GM18870 (cell line): ENCODE measurements at regions not wholly inside any gene's neighbourhood (a gene's known extent, or its start where the extent isn't known, plus 50 kb on each side); places are given as distances from the start of the nearest gene placed in this dataset.

Experiments used
- ATAC-seq: cut with Tn5 transposase; IDR thresholded peaks from one replicate; pipeline ENCODE4 v1.9.1; 2021; ENCODE audit warnings: moderate library complexity; ENCODE audit not compliant: unreplicated experiment

DNA sequence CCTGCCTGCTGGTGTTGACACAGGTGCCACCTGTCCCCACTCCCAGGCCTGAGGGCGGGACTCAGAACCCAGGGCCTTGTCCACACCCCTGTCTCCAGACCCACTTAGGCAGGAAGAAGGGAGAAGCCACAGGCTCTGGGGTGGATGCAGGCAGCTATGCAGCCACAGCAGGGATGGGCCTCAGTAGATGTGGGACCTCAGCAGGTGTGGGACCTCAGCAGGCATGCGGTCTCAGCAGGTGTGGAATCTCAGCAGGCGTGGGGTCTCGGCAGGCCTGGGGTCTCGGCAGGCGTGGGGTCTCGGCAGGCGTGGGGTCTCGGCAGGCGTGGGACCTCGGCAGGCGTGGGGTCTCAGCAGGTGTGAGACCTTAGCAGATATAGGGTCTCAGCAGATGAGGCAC is 118.0 kb upstream of the PITRM1 start:
- no peak for ATAC-seq

DNA sequence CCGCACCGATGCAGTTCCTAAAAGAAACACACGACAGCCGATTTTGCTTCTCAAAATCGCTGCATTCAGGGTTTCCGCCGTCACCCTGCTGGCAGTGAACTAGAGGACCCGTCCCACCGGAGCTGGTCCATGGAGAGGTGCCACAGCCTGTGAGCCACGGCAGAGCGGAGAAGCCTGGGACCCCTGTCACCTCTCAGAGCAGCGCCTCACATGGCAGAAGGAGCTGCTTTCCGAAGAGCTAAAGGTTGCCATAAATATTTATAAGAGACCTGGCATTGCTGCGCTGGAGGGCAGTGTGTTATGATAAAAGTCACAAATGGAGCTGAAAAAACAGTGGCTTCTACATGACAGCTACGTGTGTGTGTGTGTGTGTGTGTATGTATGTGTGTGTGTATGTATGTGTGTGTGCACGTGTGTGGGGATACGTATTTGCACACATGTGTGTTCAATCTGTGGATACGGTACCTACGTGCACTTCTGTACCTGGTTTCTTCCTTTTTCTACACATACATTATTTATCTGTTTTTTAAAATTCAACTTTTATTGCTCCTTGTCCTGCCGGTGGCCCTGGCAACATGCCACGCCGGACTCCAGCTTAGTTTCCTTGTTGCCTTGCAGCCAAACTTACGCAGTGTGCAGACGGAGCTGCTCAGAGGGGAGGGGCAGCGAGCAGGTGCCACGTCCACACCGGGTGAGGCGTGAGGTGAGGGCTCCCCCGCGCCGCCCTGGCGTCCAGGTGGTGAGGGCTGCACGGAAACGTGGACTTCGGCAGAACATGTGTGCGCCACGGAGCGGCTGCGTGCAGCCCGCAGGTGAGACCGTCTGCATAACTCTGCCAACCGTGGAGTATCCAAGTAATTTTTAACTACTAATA is 115.2 kb upstream of the PITRM1 start:
- no peak for ATAC-seq

DNA sequence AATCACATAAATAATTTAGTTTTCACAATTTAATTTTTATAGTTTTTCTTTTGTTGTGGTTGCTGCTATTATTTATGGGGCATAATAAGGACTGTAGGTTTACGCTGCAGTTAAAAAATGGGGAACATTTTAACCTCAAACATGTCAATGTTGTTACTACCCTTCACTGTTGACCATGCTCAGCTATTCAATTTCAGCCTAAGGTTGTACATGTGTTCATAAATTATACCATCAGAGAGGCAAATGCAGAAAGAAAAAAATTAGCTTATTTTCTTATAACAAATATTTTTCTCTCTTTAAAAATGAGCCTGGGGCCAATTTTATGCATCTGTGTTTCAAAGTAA is 110.1 kb upstream of the PITRM1 start:
- ATAC-seq, result no peak

DNA sequence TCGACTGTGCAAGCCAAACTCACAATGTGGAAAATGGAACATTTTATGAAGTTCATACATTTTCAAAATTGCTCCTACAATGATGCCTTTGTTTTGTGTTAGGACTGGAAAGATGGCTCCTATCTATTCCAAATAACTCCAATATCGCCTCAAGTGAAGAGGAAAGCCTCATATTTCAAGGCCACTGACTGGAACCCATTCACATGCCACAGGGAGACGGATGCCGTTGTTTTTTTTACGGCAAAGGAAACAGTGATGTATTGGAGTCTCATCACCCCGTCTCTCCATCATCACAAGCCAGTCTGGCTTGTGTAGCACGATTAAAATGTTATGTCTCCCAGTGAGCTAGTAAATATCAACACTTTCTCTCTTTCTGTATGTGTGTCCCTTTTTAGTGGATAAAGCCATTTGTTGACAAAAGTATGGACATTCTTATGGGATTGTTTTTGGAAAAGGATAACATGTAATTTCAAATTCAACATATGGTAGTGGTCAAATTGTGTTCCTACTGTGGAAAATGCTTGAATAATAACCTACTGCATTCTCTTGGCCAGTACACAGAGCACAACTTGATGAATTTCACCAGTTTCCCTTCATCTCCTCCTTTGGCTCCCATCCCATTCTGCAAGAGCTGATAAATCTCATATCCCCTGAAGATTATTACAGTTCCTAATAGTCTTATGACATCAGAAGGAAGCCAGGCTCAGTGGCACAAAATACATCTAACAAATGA is 109.5 kb upstream of the PITRM1 start:
- ATAC-seq, result no peak

DNA sequence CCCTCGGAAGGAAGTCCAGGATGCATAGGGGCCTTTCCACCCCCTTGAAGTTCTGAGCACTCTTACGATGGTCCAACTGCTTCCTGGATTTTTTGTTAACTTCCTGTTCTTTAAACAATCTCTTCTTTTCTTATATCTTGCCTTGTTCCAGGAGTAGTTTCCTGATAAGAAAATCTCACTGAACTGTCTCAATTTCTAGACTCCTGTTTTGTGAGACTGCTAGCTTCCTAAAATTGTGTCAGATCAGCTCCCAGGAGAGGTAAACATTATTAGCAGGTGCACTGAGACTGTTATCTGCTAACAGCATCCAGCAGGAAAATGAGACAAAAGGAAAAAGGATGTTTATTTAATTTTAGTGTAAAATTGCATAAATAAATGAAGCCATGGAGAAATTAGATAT is 106.2 kb upstream of the PITRM1 start:
- no peak for ATAC-seq

DNA sequence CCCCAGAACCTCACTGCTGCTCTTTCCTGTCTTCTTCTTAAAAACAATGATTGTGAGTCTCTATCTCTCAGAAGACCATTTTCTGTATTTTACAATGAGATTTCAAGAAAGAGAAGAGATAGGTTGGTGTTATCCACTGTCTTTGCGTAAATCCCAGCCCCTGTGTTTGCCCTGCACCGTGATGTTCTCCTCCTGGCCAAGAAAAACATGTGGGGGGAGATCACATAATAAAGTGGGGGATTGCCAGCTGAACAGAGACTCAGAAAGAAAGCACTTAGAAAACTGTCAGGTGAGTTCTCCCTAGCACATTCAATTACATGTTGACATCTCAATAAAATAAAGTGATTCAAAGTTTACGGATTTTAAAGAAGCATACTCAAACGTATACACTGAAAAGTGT is 105.0 kb upstream of the PITRM1 start:
- no peak for ATAC-seq

DNA sequence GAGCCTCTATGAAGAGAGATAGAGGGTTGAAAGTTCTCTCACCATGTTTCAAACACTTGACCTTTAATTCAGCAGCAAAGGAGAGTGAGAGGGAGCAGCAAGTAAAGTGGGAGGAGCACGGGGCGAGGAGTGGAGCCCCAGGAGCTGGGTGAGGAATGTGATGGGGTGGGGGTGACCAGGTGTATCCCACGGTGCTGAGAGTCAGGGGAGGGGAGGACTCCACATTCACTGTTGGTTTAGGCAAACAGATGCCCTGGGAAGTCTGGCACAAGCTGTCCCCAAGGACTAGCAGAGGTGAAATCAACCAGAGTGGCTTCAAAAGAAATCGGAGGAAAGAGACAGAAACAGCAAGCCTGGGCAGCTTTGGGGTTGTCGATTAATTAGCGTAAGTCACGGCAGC is 101.8 kb upstream of the PITRM1 start:
- no peak for ATAC-seq

DNA sequence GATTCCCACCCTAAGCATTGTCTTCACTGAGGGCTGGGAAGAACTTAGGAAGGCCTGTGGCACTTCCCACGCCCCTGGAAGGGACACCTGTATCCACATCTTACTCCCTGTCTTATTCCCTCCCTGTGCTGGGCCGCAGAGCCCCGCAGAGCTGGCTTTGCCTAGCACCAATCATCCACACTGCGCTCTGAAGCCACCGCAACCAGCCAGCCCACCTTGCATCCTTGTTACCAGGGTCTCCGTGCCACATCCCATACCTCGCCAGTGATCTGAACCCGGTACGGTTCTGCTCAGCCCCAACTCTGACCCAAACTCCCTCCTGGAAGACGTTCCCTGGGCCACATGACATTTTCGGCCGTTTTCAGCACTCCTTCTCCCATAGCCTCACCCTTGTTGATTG is 101.4 kb upstream of the PITRM1 start:
- no peak for ATAC-seq

DNA sequence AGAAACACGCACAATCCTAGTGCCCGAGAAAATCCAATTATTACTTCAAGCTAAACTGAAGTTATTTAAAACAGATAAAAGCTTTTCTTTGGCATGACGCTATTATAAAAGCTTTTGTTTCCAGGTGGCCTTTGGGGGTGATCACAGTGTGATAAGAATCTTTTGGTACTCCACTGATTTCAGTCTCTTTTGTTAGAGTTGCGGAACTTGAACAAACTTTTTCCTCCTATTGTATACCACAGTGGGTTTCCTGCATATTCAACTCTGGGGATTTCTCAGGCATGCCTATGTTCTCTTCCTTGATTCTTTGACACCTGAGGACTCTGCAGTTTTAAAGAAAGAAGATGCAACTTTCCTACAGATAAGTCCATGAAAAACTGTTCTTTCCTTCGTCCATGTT is 99.7 kb upstream of the PITRM1 start:
- no peak for ATAC-seq

DNA sequence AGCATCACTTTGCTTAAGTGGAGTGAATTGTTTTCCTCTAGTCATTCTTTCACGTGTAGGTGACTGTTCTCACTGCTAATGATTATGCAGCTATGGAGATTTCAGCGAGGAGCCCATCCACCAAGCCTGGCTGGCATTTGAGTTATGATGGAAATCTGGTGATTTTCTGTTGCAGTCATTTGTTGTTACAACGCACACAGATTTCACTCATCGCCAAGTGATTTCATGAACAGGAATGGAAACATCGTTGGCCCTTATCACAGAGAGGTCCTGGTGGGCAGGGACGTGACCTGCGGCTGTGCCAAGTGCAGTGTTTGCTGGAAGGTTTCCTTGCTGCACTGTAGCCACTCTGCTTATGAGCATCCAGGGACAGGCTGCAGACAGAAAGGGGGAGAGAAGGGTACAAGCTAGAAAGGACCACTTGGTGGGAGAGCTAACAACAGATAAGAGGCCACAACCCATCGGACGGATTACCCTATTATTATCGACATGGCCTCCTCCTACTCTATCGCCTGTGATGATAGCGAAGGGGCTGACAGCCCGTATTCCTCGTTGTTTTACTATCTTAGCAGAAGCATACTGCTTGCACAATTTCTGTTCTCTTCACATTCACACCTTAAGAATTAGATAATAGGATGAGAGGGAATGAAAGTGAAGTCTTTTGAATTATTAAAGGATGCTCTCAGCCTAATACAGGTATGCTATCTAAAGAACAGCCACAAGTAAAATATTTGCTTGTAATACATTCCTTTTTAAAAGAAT is 99.0 kb upstream of the PITRM1 start:
- no peak for ATAC-seq

DNA sequence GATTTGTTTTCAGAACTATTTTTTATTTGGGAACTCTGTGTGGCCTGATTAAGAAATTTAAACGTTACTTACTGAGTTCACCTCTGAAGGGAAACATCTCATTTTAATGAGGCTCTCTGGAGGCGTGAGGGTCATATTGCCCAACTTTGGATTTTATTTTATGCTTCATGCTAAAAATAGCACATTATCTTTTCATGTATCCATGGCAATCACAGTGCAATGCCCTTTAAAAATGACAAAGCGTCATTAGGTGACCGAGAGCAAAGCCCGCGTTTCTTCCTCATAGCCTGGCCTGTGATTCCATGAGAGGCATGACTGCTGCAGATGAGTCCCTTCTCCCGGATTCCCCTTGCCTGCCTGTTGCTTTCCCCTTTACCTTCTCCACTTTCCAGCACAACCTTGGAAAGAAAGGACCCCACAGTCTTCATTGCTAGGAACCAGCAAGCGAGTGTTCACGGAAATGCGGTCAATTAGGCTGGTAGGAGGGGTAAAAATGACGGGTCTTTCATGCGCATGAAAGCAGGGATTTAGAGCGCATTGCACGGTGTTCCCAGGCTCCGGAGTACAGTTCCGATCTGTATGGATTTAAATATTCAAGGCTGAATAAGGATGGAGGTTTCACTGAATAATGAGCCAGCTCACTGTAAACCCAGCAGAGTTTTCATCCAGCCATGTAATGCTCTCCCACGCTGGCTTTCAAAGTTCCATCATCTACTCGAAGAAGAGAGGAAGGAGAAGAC is 98.2 kb upstream of the PITRM1 start:
- no peak for ATAC-seq

DNA sequence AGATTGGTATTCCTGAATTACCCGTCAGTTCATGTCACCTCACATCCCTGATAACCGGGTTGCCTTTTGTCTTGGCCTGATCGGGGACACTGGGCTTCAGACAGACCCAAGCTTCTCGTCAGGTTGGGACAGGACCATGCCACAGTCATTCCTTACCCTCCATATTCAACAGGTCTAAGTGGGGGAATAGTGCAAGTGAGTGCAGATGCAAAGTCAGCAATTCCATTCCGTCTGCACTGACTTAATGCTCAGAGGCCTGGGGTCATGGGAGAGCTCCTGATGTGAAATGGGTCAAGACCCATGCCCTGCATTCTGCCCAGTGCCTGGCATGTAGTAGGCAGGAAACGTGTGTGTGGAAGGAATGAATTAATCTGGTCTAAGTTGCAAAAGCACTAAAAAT is 95.4 kb upstream of the PITRM1 start:
- ATAC-seq, result no peak

DNA sequence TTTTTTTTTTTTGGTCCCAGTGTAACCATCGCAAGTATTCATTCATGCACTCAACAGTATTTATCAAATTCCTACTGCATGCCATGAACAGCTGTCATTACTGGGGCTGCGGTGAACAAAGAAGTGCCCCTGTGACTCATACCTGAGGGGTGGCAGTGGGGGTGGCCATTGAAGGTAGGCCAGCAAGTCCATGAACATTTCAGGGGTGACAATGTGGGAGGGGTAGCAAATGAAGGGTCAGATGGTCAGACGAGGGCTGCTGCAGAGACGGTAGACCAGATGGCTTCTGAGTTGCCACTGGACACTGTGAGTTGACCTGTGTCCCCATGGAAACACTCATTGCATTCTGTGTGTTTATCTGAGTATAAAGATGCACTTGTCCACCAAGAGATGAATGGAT is 92.5 kb upstream of the PITRM1 start:
- no peak for ATAC-seq

DNA sequence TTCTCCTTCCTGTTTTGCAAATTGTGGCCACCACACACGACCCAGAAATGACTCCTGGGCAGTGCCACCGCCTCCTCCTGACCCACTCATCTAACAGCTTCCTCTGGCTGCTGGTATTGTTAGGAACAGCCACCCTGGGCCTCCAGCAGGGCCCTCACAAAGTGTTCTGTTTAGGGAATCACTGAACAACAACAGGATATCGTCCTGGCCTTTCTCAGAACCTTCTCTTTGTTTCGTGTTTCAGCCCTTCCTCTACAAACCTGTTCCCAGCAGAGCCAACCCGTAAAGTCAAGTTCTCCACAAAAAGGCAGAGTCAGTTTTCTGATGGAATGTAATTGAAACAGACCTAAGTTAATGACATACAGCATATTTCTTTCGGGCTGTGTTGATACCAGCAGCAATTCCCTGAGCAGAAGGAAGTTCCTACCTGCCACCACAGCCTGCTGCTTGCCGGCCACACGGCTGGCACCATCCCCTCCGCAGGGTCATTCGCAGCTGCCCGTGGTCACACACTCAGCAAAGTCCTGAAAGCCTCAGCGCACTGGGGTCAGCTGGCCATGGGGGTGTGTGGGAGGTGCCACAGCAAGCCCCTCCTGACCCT is 91.7 kb upstream of the PITRM1 start:
- ATAC-seq, result no peak

DNA sequence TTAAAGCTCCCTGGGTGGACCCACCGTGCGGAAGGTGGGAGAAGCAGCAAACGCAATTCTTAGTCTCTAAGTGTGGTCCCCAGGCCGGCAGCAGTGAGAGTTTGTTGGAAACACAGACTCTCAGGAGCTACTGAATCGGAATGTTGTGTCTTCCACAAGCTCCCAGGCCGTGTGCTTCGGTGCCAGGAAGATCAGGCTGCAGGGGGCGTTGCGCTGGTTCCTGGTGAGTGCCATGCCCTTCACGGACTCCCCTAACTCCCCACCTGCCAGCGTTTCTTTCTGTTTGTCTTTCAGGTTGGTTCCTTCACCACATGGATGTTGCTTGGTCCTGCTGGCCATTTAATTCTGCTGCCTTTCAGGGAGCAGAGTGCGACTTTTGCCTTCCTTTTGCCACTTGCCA is 91.2 kb upstream of the PITRM1 start:
- ATAC-seq, result no peak

DNA sequence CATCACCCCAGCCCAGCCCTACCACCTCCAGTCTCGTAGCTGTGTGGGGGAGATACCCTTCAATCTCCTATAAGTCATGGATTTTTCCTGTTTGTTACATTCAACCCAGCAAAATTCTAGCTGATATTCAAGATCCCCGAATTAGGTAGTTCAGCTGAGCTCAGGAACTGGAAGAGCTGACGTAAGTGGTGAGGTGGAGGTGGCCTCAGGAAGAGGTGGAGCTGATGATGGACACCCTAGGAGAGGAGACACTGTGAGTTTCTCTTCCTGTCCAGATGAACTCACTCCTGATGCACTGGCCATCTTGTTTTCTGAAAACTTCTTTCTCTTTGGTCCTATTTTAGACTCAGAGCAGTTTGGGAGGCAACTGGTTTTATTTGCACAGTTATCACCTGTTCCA is 90.5 kb upstream of the PITRM1 start:
- ATAC-seq, result no peak

DNA sequence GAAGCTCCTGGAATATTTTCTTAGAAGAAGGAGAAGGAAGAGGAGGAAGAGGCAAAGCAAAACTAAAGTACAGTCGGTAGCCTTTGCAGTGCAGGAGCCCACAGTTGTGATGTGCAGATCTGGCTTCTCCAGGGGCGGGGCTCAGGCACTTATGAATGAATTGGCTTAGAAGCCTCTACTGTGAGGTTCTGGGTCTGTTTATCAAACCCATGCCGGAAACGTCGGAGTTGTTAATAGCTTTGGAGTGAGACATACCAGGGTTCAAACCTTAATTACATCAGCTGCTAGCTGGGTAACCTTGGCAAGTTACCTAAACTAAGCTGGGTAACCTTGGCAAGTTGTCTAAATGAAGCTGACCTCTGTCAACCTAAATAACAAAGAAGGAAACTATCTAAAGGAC is 89.3 kb upstream of the PITRM1 start:
- no peak for ATAC-seq

DNA sequence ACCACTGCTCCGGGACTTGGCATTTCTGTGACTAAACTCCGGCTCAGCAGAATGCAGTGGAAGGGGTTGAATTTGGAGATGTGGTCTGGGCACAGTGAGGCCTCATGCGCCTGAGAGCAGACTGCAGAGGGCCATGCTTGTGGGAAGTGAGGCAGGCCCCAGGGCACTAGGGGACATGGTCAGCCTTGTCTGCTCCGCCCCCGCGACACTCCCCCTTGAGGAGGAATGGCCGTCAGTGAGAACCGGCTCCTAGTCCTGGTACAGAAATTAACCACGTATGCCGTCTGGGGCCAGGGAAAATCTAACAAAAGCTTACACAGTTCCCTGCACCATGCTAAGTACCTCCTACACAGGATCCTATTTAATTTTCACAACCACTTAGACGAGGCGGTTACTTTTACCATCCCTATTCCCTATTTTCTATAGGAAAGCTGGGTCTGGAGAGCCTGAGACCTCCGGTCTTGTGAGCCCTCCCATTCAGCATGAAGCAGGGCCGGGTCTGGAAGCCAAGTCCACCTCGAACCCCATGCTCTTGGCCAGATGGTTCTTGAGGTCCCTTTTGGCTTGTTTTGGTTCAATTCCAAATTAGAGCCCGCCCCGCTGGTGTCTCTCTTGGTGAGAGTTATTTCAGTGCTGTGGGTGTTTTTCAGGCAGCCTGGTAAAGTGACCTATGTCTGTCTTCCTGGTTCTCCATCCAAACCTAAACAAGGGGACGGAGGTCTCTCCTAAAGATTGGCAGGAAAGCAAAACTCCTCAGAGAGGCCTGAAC is 87.7 kb upstream of the PITRM1 start:
- no peak for ATAC-seq

DNA sequence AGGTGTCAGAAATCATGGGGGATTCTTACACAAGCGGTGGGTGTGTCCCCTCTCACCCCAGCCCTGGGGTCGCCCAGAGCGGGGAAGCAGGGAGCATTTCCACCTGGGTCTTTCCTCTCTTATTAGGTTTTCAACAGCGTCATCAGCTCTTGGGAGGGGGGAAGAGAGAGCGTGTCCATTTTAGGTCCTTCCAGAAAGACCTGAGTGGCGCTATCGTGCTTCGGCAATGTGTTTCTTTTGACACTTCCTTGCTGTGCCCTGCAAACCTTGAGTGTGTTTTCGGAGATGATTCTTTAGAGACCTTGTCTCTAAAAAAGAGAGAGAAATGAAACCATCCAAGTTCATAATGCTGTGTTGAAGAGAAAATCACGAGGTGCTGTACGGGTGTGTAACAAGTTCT is 86.9 kb upstream of the PITRM1 start:
- no peak for ATAC-seq

DNA sequence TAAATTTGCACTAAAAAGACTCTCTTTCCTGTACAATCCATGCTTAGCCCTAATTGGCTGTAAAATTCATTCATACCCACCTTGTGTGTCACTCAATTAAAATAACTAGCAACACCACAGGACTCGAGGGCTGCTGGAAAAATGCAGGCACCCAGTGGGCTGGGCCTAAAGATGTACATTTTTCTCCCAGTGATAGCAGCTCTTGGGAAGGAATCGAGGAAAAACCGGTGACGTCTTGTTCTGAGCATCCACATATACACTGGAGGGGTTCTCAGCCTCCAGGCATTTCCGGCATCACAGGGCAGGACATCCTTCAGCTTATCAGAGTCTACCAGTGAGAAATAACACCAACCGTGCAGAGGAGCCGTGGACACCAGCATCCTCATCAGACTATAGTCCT is 85.8 kb upstream of the PITRM1 start:
- no peak for ATAC-seq
